ENCODE measurements at regions not wholly inside any gene's neighbourhood (a gene's known extent, or its start where the extent isn't known, plus 50 kb on each side); places are given as distances from the start of the nearest gene placed in this dataset.
"Not testable (repeated sequence)": the region's sequence is repeated elsewhere in the genome, so short reads cannot be mapped to it uniquely, and the experiment has no call there.

DNA sequence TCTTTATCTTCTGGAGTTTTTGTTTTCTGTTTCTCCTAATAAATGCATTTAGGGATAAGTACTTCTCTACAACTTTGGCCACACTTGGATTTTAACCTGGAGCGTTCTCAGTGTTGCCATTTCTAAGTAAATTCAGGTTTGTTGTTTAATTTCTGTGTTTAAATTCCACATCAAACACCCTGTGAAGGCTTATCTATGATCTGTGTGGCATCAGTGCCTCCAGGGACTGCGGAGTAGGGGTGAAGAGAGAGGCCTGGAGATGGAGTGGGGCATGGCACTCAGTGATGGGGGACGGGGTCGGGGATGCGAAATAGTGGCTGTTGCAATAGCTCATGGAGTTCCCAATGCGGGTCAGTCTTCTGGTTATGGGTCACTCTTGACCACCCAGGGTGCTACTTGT is 294.8 kb downstream of the HS3ST3B1 start:
- no peak for DNase-seq

DNA sequence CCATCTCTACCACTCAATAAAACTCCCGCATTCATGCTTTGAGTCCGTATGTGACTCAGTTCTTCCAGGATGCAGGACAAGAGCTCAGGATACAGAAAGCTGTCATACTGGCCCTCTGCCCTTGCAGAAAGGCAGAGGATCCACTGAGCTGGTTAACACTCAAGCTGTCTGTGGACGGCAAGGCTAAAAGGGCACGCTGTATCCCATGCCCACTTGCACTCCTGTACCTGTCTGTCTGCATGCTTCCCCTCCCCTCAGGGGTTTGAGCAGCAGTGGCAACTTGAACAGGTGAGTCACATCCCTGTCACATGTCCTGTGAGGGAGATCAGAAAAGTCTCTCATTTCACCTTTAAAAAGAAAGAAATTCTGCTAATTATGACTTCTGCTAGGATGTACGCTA is 293.8 kb downstream of the HS3ST3B1 start:
- DNase-seq = no peak

DNA sequence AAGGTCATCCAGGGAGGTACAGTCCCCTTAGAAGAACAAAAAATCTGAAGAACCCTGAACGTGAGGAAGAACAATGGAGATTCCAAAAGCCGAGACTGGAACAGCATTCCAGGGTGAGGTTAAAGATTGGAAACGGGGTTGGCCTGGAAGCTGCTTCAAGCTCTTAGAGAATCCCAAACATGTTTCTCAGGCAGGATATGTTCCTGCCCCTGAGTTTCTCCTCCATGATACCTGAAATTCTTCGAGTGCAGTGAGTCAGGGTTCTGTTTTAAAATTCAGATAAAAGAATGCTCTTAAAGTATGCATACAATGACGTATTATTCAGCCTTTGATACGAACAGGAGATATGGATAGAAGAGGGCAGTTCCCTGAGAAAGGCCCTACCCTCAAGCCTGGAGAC is 293.1 kb downstream of the HS3ST3B1 start:
- no peak for DNase-seq

DNA sequence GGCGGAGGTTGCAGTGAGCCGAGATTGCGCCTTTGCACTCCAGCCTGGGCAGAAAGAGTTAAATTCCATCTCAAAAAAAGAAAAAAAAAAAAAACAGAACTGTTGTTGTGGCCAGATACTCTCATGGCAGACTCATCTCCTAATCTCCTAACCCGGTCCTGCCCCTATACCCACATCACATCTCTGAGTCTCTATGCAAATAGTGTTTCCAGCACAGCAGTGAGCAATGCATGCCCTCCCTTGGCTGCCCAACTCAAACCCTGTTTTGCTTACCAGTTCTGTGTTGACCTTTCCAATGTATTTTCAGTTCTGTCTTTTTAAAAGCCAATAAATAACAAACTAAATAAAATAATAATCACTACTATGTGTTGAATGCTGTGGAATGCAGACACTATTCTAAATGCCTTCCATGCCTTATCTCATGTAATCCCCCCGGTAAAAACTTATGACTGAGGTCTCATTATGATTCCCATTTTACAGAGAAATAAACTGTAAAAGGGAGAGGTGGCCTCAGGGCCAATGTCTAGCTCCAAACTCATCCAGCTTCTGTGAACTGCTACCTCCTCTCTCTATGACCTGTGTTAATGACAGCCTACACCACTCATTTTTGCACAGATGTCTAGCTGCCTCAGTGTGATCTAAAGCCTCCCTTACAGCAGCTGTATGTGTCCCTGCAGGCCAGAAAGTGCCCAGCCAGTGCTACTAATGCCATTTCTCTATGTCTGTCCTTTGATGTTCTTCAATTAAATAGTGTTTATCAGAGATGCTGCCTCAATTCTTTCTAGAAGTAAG is 289.8 kb downstream of the HS3ST3B1 start:
- DNase-seq = no peak

DNA sequence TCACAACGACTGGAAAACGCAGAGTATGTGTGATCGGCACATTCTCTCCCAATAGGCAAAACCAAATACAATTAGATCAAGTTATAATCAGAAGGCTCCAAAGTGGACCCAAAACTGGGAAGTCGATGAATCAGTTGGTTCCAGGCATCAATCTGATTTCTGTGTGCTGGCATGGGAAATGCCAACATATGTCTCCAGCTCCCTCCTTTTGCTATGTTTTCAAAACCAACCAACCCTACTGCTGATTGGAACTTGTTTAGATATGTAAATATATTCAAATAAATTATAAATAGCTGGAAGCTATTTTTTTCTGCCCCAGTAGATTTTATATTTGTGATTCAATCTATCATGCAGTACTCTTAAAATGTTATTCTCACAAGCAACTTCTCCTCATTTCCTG is 284.2 kb downstream of the HS3ST3B1 start:
- DNase-seq = no peak

DNA sequence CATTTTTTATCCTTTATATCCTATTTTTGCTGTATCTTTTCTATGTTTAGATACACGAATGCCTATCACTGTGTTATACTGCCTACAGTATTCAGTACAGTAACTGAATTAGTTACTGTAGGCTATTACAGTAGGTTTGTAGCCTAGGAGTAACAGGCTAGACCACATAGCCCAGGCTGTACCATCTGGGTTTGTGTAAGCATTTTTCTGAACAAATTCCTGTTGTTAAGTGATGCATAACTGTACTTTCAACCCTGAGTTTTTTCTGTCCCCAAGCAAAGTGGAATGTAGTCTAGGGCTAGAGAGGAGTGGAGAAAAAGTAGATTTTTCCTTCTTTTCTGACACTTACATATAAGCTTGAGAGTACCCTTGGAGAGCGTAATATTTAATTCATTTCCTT is 282.1 kb downstream of the HS3ST3B1 start:
- no peak for DNase-seq

DNA sequence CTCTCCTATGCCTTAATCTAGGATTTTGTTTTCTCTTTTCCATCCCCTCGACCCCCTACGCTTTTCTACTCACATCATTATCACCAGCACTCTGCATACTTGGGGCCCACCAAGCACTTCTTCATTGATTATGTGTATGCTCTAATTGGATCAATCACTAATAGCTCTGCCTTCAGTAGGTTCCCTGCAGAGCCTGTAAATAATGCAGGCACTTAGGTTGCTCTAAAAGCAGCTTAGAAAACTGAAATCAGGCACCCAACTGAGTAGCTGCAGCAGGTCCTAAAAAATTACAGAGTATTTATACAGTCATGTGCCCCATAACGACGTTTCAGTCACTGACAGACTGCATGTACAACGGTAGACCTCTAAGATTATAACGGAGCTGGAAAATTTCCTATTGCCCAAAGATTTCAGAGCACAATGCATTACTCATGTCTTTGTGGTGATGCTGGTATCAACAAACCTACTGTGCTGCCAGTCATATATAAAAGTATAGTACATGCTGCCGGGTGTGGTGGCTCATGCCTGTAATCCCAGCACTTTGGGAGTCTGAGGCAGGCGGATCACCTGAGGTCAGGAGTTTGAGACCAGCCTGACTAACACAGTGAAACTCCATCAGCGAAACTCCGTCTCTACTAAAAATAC is 280.4 kb downstream of the HS3ST3B1 start:
- no peak for DNase-seq

DNA sequence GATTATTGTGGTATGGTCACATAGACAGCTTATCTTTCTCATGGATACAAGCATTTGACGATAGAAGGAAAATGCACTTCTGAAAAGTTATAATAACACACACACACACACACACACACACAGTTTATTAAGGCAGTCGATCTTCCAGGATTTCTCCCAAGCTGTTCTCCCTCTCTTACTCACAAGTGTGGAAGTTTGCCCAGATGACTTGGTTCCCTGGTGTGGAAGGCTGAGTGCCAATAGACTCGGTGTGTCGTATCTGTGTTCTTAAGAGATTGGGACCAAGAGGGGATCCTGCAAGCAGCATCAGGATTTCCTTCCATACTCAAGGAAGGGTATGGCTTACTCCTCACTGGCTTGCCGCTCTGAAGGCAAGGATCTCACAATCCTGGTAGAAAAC is 279.6 kb downstream of the HS3ST3B1 start:
- no peak for DNase-seq

DNA sequence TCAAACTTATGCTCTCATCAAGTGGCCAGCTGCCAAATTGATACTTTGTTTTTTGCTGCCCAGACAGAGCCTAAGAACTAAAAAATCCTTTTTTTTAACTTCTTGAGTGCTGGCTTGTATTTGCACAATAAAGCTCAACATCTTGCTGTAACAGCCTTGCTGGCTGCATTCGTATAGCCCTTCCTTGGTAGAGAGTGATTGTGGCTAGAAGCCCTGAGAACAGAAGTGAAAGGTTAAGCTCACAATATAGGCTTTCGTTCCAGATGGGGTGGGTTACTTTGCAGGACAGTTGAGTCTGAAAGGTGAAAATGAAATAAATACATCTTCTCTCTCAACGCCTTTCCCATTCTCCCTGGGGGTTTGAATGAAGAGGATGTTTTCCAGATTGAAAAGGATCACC is 278.8 kb downstream of the HS3ST3B1 start:
- no peak for DNase-seq

DNA sequence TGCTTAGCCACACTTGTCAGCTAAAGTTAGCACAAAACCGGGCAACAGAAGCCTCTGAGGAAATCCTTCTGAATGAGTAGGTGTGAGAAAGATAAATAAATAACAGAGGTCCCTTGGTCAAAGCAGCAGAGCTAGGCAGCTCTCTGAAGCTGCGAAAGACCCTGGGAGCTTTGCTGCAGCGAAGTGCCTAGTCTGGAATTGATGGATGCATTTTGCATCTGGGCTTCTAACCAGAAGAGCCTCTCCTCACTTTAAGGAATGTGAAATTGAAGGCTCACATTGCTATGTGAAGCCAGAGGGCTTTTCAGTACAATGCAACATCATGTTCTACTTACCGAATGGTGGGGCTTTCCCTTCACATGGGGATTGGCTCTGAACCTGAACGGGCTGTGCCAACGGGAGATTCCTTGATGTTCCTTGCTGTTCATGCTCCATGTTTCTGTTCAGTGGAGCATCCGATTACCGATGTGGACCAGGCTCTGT is 274.6 kb downstream of the HS3ST3B1 start:
- no peak for DNase-seq

DNA sequence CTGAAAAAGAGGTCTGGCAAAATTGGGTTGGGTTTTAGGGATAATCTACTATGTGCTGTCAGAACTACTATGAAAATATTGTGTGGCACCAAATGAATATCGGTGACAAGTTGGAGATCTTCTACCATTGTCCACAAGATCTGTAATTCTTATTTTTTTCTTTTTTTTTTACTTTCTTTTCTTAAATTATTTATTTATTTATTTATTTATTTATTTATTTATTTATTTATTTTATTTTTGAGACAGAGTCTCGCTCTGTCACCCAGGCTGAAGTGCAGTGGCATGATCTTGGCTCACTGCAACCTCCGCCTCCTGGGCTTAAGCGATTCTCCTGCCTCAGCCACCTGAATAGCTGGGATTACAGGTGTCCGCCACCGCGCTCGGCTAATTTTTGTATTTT is 259.4 kb downstream of the HS3ST3B1 start:
- DNase-seq = not testable (repeated sequence)

DNA sequence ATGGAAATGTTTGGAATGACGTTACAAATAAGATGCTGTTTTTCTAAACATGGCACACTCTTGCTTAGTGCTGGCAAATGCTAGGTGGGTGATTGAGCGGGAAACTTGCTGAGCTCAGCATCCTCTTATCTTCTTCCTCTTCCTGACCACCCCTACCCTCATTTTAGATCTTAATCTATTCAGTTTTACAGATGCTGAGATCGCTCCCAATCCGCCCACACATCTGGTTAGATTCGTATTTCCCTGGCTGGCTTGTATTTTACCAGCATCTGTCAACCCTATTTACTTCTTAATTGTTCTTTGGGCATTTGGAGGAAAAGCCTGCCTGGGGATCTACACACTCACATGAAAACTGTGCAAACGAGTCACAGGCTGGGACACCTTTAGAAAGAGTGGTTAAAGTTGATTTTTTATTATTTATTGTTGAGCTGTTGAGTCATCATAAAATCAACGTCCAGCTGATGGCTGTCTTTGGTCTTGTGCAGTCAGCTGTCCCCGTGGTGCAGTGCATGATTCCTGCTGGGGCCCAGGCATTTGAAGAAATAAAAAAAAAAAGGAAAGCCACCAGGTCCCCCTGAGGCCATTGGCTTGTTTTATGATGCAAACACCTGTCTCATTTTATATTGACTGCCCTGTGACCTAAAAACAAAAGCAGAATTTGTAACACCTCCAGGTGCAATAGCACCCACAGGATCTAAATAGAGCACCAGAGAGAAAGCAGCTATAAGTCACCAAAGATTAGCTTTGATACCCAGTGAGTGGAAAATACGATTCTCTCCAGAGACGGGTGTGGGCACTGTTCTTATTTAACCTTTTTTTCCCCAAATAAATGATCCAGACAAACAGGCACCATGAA is 258.6 kb downstream of the HS3ST3B1 start:
- DNase-seq = no peak

DNA sequence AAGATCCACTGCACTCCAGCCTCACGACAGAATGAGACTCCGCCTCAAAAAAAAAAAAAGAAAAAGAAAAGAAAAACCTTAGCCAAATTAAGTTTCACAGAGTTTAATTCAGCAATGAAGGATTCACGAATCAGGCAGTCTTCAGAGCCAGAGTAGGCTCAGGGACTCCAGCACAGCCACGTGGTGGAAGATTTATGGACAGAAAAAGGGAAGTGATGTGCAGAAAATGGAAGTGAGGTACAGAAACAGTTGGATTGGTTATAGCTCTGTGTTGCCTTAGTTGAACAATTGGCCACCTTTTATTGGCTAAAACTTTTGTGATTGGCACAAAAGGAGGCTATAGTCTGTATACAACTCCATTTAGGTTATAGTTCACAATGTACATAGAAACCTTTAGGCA is 256.6 kb downstream of the HS3ST3B1 start:
- no peak for DNase-seq

DNA sequence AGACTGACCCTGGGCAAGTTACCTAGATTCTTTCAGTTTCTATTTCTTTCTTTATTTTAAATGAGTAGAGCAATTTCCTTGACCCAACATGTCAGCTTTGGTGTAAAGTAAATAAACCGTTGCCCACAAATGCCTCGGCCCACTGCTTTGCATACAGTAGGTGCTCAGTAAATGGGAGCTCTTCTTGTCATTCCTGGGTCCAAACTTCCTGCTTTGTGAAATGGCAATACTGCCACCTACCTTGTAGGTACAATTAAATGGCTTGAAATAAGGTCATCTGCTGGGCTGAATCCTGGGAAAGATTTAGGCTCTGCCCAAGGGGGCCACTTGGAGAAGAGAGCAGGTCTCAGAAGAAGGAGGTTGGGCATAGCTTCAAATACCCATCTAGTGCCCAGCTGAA is 253.0 kb downstream of the HS3ST3B1 start:
- no peak for DNase-seq

DNA sequence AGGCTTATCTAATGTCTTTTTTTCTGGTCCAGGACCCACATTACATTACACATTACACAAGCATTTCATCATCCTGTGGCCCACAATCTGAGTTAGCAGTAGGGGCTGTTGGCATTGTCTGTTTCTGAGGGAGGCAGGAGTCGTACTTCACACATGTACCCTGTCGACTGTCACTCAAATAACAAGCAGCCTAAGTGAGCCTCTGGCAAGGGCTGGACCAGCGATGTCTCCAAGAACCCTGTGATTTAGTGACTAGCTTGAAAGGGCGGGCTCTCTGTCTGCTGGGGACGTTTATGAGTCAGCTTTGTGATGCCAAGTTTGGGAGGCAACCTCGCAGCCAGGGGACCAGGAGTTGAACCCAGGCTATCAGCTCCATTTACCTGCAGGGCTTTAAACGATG is 251.4 kb downstream of the HS3ST3B1 start:
- DNase-seq = no peak

DNA sequence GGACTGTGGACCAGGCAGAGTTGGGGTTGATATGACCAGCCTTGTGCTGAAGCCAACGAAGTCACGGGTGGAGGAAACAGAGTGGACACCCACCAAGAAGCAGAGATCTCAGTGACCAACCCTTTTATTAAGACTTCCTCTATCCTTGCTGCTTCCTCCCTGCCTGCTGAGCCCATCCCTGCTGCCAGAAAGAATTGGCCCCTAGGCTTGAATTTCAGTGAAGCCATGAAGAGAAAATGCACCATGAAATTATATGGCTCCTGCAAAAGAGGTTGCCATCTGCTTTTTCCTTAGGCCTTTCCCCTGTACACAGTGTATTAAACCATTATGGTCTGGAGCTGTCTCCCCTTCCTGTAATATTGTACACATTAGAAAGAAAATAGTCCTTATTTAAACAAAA is 246.7 kb downstream of the HS3ST3B1 start:
- no peak for DNase-seq

DNA sequence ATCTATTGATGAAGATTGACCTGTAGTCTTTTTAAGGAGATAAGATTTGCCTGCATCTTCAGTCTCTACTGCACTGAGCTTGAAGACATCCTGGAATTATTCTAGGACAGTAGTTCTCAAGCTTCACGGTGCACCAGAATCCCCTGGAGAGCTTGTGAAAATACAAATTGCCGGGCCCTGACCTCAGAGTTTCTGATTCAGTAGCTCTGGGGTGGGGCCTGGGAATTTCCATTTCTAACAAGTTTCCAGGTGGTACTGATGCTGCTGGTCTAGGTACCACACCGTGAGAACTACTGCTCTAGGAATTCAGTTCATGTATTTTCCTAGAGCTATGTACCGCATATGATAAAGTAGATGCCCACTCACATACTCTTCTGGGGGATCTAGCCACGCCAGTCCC is 246.1 kb downstream of the HS3ST3B1 start:
- DNase-seq = no peak

DNA sequence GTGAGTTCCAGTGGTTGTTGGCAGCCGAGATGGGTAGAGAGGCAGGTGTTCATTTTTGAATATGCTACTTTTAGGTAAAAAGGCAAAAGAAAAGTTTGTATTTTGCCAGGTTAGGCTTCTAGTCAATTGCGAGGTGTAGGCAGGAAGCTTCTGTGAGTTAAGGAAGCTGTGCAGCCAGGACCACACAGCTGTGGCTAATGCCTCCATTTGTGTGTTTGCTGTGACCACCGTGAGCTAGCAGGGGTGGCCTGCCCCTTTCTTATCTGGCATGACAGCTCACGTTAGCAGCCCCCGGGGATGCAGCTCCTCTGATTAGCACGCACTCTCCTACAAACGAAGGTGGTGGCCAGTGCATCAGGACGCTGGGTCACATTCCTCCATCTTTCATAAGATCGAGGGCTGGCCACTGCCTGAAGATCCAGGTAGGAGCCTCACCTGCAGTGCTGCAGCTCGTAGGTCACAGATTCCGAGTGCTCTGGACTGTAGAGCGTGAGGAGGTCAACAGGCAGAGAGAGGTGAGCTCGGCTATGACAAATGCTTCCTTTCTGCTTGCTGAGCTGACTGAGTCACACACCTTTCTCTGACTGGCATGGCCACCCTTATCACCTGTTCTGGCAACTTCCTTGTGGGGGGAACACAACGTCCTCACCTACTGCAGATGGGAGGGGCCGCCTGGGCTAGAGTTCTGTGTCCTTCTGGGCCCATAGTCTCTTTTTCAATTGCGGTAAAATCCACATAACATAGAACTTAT is 244.4 kb downstream of the HS3ST3B1 start:
- no peak for DNase-seq

DNA sequence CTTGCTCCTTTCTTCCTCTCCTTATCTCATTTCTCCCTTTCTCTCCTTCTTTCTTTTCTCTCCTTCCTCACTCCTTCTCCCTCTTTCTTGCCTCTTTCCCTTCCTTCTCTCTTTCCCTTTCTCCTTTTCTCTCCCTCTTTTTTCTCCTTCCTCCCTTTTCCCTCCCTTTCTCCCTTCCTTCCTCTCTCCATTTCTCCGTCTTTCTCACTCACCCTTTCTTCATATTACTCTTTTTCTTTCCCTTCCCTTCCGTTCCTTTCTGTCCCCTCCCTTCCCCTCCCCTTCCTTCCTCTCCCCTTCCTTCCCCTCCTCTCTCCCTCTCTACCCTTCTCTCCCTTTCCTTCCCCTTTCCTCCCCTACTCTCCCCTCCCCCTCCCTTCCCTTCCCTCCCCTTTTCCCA is 240.8 kb downstream of the HS3ST3B1 start:
- no peak for DNase-seq

DNA sequence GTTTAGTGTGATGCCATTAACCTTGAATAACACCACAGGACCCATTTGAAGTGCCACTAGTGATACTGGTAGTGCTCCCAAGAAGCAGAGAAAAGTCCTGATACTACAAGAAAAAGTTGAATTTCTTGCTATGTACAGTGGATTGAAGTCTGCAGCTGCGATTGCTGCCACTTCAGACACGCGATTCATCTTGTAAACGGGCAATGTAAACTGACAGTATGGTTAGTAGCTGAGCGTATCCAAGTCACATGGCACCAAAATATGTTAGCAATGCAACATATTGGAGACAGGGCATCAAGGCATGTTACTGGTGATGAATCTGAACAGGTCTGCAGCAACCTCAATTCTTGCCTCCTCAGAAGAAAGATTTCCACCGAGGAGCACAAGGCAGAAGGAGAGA is 238.9 kb downstream of the HS3ST3B1 start:
- no peak for DNase-seq

DNA sequence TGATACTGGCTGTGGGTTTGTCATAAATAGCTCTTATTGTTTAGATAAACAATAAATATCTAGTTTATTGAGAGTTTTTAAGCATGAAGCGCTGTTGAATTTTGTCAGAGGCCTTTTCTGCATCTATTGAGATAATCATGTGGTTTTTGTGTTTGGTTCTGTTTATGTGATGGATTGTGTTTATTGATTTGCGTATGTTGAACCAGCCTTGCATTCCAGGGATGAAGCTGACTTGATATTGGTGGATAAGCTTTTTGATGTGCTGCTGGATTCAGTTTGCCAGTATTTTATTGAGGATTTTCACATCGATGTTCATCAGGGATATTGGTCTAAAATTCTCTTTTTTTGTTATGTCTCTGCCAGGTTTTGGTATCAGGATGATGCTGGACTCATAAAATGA is 231.4 kb downstream of the HS3ST3B1 start:
- DNase-seq = not testable (repeated sequence)

DNA sequence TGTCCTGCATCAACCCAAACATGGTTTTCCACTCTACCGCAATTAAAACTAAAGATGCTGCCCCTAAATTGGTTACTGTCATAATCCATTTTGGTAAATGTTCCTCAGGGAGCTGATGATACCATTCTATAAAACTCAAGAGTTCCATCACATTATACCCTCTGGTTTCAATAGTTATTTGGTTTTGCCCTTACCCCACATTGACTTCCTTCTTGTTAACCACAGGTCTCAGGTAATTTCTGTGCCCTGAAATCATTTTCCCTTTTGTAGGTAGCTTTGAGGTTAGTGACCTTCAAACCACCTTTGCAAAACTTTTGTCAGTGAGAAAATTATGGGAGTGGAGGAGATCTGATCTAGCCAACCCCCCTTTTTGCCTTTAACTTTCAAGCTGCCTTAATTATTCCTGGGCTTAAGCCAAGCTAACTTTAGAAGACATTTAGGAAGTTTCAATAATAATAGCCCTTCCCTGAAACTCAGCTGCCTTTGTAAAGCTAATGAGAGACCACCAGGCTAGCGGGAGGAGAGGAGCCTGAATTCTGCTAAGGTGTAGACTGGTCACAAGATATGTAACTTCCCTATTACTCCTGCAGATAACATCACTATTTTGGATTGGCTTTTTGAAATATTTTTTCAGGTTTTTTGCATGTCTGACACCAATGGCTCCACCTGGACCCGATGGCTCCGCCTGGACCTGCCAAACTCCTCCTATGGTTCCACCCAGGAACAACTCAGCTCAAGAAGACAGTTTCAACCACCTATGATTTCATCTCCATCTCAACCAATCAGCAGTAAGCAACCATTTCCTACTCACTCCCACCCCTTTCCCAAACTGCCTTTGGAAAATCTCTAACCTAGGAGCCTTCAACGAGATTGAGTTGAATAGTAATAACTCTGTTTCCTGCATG is 224.9 kb downstream of the HS3ST3B1 start:
- no peak for DNase-seq
